ENCODE measurements at regions not wholly inside any gene's neighbourhood (a gene's known extent, or its start where the extent isn't known, plus 50 kb on each side); places are given as distances from the start of the nearest gene placed in this dataset.

DNA sequence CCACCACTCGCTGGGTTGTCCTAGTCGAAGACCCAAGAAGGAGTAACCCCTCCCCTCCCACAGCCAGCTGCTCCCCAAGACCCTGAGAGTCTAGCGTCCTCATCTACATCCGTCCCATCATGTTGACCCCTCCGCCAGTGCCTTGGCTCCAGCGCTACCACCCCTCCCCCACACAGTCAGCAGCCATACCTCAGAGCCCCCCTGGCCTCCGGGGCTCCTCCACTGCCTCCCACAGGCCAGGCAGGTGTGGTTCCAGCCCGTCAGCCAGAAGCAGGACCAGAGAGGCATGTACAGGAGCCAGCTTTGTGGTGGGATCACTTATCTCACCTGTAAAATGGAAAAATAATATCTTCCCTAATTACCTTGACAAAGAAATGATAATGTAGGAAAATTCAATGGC, 51.5 kb upstream of the PHF21B start:
- ChIA-PET CTCF (no interaction called here), POLR2A (ENCODE audit: low non-redundant PET) (no interaction called here)
- intact Hi-C loops (cut with micrococcal nuclease; ENCODE audit: unreplicated experiment) = no loop called here
- DNase-seq (ENCODE audit: low spot score) = no peak
- BruUV-seq (replicated peaks) = no TSS peak
- no peaks in the 10 kb centered on the region for H3K27me3 ChIP-seq (replicated peaks; ENCODE audit: insufficient read depth, low read depth, low read length, poor library complexity)
- H3K9me3 ChIP-seq (ENCODE audit: low read depth, low read length, poor library complexity, severe bottlenecking) = no peaks in the 10 kb centered on the region
- H3K4me1 ChIP-seq (ENCODE audit: insufficient read depth, low read length, poor library complexity, severe bottlenecking) = no peaks in the 10 kb centered on the region
- H3K36me3 ChIP-seq (ENCODE audit: insufficient read depth, low read length, poor library complexity, severe bottlenecking) = no peaks in the 10 kb centered on the region
- TF ChIP-seq, protein P1, sequence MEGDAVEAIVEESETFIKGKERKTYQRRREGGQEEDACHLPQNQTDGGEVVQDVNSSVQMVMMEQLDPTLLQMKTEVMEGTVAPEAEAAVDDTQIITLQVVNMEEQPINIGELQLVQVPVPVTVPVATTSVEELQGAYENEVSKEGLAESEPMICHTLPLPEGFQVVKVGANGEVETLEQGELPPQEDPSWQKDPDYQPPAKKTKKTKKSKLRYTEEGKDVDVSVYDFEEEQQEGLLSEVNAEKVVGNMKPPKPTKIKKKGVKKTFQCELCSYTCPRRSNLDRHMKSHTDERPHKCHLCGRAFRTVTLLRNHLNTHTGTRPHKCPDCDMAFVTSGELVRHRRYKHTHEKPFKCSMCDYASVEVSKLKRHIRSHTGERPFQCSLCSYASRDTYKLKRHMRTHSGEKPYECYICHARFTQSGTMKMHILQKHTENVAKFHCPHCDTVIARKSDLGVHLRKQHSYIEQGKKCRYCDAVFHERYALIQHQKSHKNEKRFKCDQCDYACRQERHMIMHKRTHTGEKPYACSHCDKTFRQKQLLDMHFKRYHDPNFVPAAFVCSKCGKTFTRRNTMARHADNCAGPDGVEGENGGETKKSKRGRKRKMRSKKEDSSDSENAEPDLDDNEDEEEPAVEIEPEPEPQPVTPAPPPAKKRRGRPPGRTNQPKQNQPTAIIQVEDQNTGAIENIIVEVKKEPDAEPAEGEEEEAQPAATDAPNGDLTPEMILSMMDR (conservative IDR thresholded peaks at IDR 0.05; ENCODE audit: low read depth, low read length) = no peak
- no peak for TF ChIP-seq EZH2 (IDR thresholded peaks at IDR 0.05; ENCODE audit: borderline replicate concordance, low read depth, low read length, poor library complexity, severe bottlenecking)
- no peak overlapping the region for H3K27ac ChIP-seq (ENCODE audit: low read depth, low read length, poor library complexity, severe bottlenecking)
- no peak overlapping the region for H3K4me3 ChIP-seq (ENCODE audit: low read depth, low read length, poor library complexity, severe bottlenecking)

DNA sequence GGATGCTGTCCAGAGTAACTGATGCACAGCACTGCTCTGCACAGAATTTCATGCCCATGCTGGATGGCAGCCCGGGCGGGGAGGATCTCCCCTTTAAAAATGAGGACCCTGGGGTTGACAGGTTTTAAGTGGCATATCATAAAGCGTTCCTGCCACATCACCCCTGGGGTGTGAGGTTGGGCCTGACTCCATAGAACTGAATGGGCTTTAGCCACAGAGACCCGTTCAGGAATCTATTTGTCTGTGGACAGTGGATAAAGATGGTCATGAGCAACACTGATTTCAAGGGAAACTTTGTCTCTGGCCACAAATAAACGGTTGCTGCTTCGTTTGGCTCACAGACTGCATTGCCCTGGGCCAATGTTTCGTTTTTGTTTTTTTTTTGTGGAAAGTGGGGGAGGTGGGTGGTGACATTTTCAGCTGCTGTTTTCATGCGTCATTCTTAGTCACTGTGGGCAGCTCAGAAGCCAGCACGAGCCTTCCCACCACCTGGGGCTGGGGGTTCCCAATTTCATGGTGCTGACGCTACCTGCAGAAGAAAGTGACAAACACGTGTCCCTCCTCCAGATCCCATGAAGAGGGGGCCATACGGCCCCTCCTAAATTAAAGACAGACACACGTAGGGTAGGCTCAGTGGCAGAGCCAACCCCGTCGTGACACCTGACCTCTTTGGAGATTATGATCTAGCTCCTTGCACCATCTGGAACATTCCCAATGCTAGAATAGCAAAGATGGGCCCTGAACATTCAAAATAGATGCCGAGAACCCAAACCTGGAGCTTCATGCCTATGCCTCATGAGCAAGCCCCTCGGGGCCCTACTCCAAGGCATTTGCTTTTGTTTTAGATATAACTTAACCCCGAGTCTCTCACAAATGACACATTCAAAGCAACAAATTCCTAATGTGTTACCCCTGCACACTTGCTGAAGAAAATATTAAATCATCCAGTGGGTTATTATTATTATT, 54.8 kb upstream of the PHF21B start:
- Histone ChIP-seq H3K27ac (ENCODE audit: low read depth, low read length, poor library complexity, severe bottlenecking) (no peak overlapping the region), H3K4me3 (ENCODE audit: low read depth, low read length, poor library complexity, severe bottlenecking) (no peak overlapping the region), H3K27me3 (replicated peaks; ENCODE audit: insufficient read depth, low read depth, low read length, poor library complexity) (no peaks in the 10 kb centered on the region), H3K4me1 (ENCODE audit: insufficient read depth, low read length, poor library complexity, severe bottlenecking) (no peaks in the 10 kb centered on the region), H3K9me3 (ENCODE audit: low read depth, low read length, poor library complexity, severe bottlenecking) (no peaks in the 10 kb centered on the region), H3K36me3 (ENCODE audit: insufficient read depth, low read length, poor library complexity, severe bottlenecking) (no peaks in the 10 kb centered on the region)
- DNase-seq (ENCODE audit: low spot score) = no peak
- ChIA-PET POLR2A (ENCODE audit: low non-redundant PET) (no interaction called here), CTCF (no interaction called here)
- TF ChIP-seq, protein P1 (conservative IDR thresholded peaks at IDR 0.05; ENCODE audit: low read depth, low read length) = no peak
- TF ChIP-seq EZH2 (IDR thresholded peaks at IDR 0.05; ENCODE audit: borderline replicate concordance, low read depth, low read length, poor library complexity, severe bottlenecking) = no peak
- BruUV-seq (replicated peaks) = no TSS peak
- intact Hi-C loops (cut with micrococcal nuclease; ENCODE audit: unreplicated experiment) = no loop called here

DNA sequence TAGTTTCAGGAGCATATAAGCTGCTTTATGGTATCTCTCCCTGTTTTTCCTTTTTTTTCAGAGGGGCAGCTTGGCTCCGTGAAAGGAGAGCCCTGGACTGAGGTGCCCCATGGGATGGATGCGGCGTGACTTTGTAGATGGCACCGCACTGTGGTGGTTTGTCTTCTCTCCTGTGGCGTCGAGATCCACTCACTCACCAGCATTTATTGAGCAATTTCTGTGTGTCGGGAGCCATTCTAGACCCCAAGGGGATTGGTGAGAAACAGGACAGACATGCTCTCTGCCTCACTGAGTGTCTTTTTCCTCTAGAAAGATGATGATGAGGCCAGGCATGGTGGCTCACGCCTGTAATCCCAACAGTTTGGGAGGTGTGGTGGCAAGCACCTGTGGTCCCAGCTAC, 55.9 kb upstream of the PHF21B start:
- no peaks in the 10 kb centered on the region for H3K36me3 ChIP-seq (ENCODE audit: insufficient read depth, low read length, poor library complexity, severe bottlenecking)
- ChIA-PET CTCF (no interaction called here), POLR2A (ENCODE audit: low non-redundant PET) (no interaction called here)
- H3K4me1 ChIP-seq (ENCODE audit: insufficient read depth, low read length, poor library complexity, severe bottlenecking) = no peaks in the 10 kb centered on the region
- no peaks in the 10 kb centered on the region for H3K27me3 ChIP-seq (replicated peaks; ENCODE audit: insufficient read depth, low read depth, low read length, poor library complexity)
- H3K27ac ChIP-seq (ENCODE audit: low read depth, low read length, poor library complexity, severe bottlenecking) = no peak overlapping the region
- TF ChIP-seq, protein P1 (conservative IDR thresholded peaks at IDR 0.05; ENCODE audit: low read depth, low read length) = no peak
- TF ChIP-seq EZH2 (IDR thresholded peaks at IDR 0.05; ENCODE audit: borderline replicate concordance, low read depth, low read length, poor library complexity, severe bottlenecking) = no peak
- no TSS peak for BruUV-seq (replicated peaks)
- no peak overlapping the region for H3K4me3 ChIP-seq (ENCODE audit: low read depth, low read length, poor library complexity, severe bottlenecking)
- no peak for DNase-seq (ENCODE audit: low spot score)
- intact Hi-C loops (cut with micrococcal nuclease; ENCODE audit: unreplicated experiment) = no loop called here
- no peaks in the 10 kb centered on the region for H3K9me3 ChIP-seq (ENCODE audit: low read depth, low read length, poor library complexity, severe bottlenecking)

Data from A673 (cell line).